ENCODE measurements at regions not wholly inside any gene's neighbourhood (a gene's known extent, or its start where the extent isn't known, plus 50 kb on each side); places are given as distances from the start of the nearest gene placed in this dataset.

DNA sequence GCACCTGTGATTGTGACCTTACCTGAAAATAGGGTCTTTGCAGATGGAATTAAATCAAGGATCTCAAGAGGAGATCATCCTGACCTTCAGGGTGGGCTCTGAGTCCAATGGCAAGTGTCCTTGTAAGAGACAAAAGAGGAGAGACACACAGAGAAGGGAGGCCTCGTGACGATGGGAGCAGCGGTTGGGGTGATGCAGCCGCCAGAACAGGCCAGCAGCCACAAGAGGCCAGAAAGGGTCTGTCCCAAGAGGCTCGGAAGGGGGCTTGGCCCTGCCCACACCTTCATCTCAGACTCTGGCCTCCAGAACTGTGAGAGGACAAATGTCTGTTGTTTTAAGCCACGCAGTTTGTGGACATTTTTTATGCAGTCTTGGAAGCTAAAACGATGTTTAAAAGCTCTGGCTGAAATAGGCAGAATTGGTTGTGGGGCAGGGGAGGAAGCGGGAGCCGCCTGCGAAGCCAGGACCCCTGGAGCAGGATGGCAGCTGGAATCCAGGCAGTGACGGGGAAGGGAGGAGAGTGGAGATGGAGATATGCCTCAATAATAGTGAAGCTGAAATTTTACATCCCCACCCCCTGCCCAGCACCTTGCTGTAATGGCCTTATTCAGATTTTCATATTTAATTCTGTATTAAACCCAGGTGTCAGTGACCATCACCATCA, 216.4 kb downstream of the ANKRD60 start:
- no peak for DNase-seq

DNA sequence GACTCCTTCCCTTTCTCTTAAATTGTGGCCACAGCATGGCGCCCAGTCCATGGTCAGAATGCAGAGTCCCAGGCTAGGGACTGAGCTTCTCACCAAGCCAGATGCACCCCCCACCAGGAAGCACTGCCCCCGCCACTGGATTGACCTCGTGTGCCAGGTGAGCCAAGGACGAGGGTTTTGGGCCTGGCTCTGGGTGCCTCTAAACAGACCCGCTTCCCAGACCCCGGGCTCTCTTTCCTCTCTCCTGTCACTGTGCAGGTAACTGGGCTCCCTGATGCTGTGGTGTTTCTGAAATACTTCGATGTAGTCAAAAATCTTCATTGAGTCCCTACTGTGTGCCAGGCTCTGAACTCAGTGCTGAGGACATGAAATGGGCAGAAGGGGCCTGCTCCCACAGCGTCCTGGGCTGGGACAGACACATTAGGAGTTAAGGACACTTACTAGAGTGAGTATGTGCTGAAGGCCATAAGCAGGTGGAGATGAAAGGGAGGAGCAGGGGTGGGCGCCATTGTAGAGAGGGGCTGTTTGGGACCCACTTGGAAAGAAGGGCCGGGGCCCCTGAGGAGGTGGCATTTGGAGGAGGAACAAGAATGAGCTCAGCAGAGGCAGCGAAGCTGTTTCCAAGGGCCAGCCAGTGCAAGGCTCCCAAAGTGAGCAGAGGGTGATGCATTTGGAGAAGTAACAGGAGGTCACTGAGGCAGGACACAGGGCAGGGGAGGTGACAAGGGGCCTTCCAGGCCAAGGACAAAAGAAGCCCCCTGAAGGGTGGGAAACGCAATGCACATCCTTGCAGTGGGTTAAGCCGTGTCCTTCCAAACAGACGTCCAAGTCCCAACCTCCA, 217.1 kb downstream of the ANKRD60 start:
- DNase-seq = no peak

DNA sequence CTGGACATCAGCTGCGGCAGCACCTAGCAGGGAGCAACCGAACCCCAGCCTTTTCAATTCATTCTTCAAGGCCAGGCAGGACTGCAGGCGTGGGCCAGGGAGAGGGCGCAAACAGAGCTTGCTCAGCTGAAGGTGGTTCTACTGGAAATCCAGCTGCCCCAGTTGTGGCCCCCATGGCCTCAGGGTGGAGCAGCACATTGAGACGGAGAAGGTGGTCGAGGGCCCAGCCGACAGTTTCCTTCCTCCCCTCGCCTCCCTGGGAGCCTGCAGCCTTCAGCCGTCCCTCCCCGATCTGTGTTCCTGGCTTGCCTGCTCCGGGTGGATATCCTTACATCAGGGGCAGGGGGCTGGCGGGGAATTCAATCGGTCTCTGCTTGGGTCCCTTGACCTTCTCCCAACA, 217.8 kb downstream of the ANKRD60 start:
- DNase-seq = no peak

DNA sequence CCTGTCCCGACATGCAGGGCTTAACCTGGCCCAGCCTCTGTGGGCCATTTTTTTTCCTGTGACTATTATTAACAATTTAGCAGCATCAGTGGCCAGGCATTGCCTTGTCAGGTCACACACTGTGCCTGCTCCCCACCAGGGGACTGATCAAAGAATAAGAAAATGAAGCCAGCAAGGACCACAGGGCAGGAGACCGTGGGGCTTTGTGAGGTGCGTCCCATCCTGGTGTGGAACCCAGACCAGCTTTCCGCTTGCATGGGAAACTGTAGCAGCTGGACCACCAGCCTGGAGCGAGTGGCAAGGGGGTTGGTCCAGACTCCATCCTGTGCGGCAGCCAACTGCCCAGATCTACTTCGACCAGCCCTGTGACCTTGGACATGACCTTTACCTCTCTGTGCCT, 218.3 kb downstream of the ANKRD60 start:
- DNase-seq = no peak

DNA sequence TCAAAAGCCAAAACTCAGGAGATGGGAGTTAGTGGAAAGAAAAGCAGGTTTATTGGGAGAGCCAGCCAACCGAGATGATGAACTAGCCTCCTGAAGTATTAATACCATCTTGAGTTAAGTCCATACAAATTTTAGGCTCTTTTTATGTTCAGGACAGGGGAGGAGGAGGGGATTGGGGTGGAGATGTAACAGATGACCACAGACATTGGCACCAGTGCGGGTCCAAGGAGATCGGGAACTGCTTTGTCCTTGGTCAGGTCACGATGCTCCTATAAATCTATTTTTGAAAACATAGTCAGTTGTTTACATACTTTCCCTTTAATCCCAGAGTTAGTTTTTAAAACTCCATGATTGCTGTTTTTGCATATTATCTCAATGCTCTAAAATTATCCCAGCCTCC, 219.6 kb downstream of the ANKRD60 start:
- DNase-seq = no peak

DNA sequence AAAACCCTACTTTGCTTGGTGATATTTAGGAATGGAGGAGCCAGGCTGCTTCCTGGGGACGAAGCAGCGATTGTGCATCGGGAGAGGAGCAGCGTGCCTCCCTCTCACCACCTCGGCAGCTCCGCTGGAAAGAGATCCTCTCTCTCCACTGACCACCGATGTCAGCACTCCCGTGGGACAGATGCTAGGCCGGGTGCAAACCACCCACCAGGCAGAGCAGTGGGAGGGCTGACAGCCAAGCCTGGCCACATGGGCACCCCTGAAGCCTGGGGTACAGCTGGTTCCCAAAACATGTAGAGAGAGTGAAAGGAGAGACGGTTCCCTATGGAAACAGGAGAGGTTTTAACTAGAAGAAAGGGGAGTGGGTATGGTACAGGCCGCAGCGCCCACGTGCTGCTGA, 220.0 kb downstream of the ANKRD60 start:
- DNase-seq = no peak

DNA sequence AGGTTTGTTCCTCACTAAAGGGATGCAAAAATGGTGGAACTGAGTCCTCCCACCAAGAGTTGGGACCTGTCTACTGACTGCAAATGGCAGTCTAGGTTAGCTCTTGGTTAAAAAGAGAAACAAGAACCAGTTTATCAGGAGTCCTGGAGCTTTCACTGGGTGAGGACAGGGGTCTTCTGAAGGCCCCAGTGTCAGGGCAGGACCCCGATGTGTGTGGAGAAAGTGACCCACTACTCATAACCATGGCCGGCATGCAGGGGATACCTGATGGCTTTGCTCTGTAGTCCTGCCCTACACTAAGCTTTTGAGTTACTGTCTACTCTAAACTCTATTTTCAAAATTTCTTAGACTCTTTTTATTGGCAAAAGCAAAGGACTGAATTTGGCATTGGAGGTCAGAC, 220.5 kb downstream of the ANKRD60 start:
- DNase-seq = no peak

DNA sequence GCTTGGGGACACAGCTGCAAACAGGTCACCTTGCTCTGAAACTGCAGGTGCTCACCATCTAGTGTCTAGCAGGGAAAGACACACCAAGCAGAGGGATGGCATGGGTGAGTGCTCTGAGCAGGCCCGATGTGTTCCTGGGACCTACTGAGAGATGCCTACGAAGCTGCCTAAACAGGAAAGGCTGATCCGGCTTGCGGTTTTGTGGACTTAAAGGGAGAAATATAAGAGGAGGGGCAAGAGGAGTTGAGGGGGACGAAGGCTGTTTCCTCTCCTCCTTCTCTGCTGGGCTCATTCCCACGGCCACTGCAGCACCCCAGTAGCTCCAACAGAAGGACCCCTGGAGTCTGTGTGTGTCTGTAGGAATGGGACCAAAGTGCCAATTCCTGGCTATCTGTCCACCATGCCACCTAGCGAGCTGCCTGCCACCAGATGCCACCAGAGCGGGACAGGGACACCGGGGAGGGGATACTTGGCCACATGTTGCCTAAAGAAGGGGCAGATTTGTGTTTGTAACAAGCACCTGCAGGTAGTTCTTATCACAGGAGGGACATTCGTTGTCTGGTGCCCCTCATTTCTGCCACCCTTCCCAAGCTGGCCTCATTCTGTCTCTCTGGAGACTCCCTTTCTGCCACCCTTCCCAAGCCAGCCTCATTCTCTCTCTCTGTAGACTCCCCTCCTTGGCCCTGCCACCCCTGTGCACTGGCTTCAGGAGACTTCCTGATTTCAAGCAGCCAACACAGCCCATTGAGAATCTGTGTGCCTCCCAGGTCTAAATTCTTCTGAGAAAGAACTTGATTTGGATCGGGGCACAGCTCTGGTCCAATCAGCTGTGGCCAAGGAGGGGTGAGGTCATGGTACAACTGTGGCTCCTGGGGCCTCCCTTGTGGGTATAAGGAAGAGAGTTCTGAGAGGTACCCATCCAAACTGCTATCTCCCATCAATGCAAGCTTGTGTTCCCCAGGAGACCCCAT, 221.8 kb downstream of the ANKRD60 start:
- DNase-seq = no peak

DNA sequence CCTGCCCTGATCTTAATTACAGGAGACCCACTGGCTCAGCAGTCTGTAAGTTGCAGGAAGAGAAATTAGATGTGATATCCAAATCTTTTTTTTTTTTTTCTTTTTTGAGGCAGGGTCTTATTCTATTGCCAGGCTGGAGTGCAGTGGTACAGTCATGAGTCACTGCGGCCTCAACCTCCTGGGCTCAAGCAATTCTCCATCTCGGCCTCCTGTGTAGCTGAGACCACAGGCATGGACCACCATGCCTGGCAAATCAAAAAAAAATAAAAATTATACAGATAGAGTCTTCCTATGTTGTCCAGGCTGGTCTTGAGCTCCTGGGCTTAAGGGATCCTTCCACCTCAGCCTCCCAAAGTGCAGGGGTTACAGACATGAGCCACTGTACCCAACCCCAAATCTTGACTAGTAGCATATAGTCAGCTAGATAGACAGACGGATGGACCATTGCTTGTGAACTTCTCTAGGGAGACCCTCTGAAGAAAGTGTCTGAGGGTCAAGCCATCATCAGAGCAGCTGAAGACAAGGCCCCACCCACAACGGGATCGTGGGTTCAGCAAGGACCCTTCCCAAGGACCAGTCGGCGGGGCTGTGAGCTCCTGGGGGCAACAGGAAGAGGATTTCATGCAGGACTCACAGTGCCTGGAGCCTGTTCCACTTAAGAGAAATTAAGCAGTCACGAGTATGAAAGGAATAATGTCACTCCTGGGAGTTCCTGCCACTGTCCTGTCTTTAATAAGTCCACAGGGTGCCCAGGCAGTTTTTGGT, 222.7 kb downstream of the ANKRD60 start:
- no peak for DNase-seq

DNA sequence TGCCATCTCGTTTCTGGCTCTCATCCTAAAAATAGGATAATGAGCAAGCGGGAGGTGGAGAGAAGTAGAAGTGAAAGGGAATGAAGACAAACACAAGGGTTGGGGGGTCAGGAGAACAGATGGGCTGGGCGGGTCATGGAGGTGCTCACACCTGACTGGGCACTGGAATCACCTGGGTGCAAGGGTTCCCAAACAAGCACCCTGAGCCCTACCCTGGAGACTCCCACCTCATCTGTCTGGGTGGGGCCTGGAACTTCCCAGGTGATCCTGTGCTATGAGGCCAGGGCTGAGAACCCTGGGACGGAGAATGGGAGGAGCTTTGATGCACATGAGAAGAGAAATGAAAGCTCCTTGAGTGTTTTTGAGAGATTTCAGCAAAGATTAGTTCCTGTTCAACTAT, 223.6 kb downstream of the ANKRD60 start:
- DNase-seq = no peak

DNA sequence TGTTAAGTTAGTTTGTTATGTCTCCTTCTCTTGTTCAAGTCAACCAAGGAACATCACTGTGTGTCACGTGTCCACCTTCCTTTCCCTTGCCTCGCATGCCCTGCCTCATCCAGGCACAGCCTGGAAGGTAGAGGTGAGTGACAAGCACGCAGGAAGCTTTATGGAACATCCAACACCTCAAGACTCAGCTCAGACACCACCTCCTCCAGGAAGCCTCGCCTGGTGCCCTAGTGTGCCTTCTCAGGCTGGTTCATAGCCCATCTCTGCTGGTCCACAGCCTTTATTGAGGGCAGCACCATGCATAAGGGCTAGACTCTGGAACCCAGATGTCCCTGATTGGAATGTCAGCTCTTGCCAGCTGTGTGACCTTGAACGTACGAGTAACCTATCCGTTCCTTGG, 224.3 kb downstream of the ANKRD60 start:
- DNase-seq = no peak

DNA sequence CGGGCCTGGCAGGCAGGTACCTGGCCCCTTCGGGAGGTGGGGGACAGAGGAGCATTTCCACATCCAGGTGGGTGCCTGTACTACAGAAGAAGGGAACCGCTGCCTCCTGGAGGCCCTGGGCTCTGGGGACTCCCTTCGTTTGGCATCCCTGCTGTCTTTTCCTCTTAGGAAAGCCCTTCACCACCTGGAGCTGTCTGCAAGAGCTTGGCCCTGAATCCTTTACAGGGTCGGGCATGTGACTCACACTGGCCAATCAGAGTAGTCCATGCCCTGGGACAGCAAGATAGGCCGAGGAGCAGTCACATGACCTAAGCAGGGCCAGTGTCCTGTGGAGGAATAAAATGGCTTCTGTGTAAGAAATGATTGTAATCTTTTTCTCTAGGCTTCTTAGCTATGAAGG, 224.9 kb downstream of the ANKRD60 start:
- DNase-seq = no peak

DNA sequence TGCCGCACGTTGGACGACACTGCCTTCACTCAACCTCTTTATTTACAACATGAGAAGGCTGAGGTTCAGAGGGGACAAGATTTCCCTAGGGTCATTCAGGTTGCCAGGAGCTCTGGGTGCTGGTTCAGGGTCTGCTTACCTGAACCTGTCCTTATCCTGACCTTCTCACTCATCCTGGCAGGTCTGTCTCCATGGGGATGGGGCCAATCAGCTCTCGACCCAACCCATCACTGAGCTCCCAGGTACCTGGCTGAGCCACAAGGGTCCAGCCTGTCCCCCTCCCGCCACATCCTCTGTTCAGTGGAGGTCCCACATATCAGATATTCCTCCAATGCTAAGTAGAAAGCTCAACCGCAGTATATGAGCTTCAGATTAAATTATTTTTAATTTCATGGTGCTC, 225.6 kb downstream of the ANKRD60 start:
- no peak for DNase-seq

DNA sequence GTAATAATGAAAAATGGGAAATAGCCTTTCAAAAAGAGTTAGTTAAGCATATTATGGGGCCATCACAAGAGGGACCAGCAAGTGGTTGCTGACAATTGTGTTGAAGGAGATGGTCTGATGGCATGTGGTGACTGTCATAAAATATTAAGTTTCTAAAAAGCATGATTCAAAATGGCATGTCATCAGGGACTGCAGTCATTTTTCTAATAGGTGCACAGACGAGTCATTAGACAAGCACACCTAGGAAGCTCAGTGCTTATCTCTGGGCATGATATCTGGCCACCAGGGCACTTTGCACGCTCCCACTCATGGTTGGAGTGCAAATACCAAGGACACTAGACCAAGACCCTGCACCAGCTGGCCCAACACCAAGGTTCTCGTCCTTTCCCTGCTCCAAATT, 226.5 kb downstream of the ANKRD60 start:
- no peak for DNase-seq

DNA sequence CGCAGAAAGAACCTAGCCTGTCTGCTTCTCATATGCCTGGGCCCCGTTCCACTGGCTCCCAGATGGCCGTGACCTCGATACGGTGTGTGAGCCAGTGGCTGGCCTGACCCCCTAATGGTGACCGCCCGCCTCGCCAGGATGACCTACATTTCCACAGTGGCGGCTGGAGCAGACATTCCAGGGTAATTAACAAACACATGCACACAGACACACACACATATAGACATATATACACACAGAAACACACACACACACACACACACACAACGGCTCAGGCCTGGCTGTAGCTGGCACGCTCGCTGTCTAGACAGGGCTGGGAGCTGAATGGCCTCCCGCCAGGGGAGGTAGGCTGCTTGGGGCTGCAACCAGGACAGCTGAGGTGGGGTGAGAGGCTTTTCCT, 227.1 kb downstream of the ANKRD60 start:
- DNase-seq = no peak

DNA sequence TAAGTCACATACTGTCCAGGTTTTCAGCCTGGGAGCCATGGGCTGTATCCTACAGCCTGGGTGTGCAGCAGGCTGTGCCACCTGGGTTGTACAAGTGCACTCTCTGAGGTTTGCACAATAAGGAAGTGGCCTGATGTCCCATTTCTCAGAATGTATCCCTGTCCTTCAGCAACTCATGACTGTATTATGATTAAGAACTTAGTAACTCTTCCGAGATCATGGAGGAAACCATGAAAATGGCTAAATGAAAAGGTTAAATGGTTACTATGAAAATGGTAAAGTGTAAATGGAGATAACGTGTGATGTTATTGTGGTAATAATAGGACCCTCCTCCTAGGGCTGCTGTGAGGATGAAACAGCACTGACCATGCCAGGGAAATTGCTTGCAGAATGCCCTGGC, 227.6 kb downstream of the ANKRD60 start:
- DNase-seq = no peak

DNA sequence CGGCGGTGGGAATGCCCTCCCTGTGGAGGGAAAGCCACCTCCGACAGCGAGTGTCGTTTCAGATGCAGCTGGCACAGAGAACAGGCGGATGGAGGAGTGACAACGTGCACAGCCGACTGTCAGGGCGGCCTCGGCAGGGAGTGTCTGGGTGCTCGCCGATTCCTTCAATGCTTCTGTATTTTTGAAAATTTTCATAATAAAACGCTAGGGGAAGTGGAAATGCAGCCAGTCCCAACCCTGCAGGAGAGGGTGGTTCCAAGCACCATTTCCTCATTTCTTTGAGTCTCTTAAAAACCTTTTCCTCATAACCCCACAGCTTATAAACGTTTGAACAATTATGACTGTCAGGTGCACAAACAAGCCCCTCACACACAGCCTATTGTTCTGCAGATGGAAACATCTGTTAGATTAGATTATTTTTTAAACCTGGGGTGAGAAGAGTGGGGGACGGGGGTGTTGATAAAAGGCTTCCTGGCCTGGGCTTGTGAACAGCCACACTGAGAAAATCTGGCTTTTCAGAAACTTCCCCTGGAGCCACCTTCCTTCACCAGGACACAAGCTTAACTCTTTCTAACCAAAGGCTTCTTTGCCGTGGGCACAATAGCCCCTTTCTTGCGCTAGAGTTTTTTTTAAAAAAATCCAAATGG, 228.9 kb downstream of the ANKRD60 start:
- DNase-seq = no peak

DNA sequence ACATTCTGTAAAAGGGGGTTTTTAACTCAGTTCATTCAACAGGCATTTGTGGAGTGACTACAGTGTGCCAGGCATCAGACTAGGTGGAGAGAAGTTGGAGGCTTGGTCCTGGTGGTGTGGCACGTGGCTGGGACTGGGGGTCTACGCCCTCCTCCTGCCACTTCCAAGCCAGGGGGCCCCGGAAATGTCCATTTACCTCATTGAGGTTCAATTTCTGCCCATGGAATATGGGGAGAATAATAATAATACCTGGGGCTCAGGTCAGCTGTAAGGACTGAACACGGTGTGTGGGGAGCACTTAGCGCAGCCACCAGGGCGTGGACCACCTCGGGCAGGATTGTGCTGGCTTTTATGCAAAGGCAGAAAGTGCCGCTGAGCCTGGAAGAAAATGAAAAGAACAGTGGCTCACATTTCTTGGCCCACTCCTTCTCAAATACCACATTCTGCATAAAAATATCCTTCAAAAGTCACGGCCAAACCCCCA, 229.4 kb downstream of the ANKRD60 start:
- DNase-seq = no peak

DNA sequence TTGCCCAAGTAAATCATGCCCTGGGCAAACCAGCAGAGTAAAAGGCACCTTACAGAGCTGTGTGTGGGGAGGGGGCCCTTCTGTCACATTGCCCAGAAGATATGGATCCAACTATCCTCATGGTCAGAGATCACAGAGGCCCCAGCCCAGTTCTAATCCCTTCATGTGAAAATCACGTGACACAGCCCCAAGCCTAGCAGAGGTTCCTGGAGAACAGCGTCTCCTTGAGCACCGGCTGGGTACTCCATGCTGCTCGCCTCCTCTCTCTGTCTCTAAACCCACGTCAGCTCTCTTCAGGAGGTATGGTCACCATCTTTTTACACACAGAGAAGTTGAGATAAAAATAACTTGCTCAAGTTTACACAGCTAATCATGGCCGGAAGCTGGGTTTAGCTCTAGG, 230.2 kb downstream of the ANKRD60 start:
- DNase-seq = no peak

DNA sequence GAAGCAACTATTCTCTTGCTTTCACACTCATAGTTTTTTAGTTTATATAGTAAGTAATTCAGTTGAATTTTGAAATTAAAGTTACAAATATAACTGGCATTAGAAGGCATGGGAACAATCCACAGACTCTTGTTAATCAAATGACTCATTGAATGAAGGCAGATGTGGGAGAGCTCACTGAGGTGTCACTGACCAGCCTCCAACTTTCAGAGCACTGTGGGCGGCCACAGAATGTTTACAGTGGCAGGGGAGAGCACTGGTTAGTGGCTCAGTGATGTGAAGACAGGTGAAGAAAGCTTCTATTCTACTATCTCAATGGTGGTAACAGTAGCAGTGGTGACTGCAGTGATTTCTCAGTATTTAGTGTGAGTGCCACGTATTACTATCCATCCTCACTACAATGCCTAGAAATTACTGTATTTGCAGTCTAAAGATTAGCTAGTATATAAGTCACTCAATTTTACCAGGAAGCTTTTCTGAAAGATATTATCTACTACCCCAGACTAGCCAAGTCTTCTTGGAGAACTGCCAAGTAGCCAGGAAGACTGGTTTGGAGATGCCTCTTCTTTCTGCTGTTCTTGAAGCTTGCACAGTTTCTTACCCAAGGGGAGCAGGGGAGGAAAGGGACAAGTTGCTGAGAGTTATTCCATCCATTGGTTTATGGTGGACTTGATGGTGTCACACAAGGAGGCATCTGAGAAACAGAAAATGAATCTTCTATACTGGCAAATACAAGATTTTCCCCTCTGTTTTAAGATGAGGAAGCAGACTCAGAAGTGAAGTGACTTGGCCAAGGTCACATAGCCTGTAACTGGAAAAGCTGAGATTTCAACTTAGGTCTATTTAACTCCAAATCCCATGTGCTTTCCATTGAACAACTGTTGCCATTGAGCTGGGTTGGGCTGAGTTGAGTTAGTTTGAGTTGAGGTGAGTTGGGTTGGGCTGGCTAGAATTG, 231.2 kb downstream of the ANKRD60 start:
- DNase-seq = no peak

DNA sequence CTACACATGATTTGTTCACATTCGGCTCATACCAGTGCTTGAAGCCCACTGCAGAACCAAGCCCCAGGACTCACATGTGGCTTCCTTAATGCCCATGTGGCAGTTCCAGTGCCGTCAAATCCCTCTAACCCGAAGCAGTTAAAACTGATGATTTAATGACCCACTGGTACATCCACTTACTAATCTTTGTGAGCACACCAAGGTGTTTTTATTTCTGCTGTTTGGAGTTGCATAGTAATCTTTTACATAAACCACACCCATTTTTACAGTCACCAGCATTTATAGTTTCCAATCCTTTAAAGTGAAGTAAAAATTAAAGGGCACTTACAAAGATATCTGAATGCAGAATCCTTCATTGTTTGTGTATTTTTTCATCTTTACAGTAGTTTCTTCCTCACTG, 232.0 kb downstream of the ANKRD60 start:
- DNase-seq = no peak
